ENCODE measurements at regions not wholly inside any gene's neighbourhood (a gene's known extent, or its start where the extent isn't known, plus 50 kb on each side); places are given as distances from the start of the nearest gene placed in this dataset.

DNA sequence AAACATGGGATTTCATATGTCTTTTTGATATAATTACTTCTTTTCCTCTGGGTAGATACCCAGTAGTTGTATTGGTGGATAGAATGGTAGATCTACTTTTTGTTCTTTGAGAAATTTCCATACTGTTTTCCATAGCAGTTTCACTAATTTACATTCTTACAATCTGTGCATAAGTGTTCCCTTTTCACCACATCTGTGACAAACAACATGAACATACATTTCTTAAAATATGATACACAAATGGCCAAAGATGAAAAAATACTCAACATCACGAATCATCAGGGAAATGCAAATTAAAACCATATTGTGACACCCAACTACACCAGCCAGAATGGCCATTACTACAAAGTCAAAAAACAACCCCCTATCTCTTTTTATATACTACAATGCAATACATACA lies 1778.5 kb upstream of the ACO1 start:
- no peak for TF ChIP-seq POLR2A (IDR thresholded peaks at IDR 0.05)
- TF ChIP-seq, protein P1, sequence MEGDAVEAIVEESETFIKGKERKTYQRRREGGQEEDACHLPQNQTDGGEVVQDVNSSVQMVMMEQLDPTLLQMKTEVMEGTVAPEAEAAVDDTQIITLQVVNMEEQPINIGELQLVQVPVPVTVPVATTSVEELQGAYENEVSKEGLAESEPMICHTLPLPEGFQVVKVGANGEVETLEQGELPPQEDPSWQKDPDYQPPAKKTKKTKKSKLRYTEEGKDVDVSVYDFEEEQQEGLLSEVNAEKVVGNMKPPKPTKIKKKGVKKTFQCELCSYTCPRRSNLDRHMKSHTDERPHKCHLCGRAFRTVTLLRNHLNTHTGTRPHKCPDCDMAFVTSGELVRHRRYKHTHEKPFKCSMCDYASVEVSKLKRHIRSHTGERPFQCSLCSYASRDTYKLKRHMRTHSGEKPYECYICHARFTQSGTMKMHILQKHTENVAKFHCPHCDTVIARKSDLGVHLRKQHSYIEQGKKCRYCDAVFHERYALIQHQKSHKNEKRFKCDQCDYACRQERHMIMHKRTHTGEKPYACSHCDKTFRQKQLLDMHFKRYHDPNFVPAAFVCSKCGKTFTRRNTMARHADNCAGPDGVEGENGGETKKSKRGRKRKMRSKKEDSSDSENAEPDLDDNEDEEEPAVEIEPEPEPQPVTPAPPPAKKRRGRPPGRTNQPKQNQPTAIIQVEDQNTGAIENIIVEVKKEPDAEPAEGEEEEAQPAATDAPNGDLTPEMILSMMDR (IDR thresholded peaks at IDR 0.05): no peak
